C4-2B (cell line): ENCODE measurements at regions not wholly inside any gene's neighbourhood (a gene's known extent, or its start where the extent isn't known, plus 50 kb on each side); places are given as distances from the start of the nearest gene placed in this dataset.

Experiments used
- ZFX ChIP-seq: fragments of 450-650 bp; IDR thresholded peaks from 2 replicates; pipeline ENCODE4 v1.6.1; 2017
- TF ChIP-seq, protein P1 (sequence below): fragments of 450-650 bp; conservative IDR thresholded peaks from 2 replicates; pipeline ENCODE4 v1.5.1; 2017; ENCODE audit warnings: mild to moderate bottlenecking

- TF ChIP-seq, protein P1, sequence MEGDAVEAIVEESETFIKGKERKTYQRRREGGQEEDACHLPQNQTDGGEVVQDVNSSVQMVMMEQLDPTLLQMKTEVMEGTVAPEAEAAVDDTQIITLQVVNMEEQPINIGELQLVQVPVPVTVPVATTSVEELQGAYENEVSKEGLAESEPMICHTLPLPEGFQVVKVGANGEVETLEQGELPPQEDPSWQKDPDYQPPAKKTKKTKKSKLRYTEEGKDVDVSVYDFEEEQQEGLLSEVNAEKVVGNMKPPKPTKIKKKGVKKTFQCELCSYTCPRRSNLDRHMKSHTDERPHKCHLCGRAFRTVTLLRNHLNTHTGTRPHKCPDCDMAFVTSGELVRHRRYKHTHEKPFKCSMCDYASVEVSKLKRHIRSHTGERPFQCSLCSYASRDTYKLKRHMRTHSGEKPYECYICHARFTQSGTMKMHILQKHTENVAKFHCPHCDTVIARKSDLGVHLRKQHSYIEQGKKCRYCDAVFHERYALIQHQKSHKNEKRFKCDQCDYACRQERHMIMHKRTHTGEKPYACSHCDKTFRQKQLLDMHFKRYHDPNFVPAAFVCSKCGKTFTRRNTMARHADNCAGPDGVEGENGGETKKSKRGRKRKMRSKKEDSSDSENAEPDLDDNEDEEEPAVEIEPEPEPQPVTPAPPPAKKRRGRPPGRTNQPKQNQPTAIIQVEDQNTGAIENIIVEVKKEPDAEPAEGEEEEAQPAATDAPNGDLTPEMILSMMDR, result no peak
- no peak for TF ChIP-seq ZFX
Observed at GRCh38 chr7:126005064-126005463, 1075.4 kb upstream of the POT1 start.
